ENCODE measurements at regions not wholly inside any gene's neighbourhood (a gene's known extent, or its start where the extent isn't known, plus 50 kb on each side); places are given as distances from the start of the nearest gene placed in this dataset.

DNA sequence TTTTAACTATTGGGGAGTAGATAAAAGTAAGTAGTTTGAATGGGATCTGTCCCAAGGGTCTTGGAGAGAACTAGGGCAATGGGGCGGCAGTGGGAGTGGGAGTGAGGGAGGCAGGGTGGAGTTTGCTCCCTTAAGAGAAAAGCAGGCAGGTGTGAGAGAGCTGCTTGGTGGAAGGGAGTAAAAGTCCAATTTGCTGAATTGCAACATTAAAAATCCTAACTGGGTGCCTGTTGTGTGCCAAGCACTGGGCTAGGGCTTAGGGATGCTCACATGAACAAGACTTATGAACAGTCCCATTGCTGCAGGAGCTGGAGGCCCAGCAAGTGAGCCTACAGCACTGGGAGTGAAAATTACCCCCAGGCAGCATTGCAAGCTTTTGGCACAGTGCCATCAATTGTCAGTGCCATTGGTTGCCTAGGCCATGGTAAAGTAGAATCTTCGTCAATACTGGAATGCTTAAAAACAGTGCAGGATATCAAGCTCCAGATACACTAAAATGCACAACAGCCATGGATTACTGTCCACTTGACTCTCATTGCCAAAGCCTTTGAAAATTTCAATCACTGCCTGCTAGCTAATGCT is 277.7 kb upstream of the JARID2 start:
- TF ChIP-seq CTCF (IDR thresholded peaks at IDR 0.05) = no peak
- TF ChIP-seq, protein P1, sequence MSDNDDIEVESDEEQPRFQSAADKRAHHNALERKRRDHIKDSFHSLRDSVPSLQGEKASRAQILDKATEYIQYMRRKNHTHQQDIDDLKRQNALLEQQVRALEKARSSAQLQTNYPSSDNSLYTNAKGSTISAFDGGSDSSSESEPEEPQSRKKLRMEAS (IDR thresholded peaks at IDR 0.05; ENCODE audit: low read depth) = no peak
- TF ChIP-seq YY1 (IDR thresholded peaks at IDR 0.05; ENCODE audit: low read depth) = no peak
- TF ChIP-seq EZH2phosphoT487 (IDR thresholded peaks at IDR 0.05; ENCODE audit: borderline replicate concordance, low read depth) = no peak
- TF ChIP-seq TAF1 (IDR thresholded peaks at IDR 0.05; ENCODE audit: borderline replicate concordance, low read depth, low read length) = no peak
- TF ChIP-seq RAD21 (IDR thresholded peaks at IDR 0.05; ENCODE audit: low read length) = no peak
- TF ChIP-seq MXI1 (IDR thresholded peaks at IDR 0.05; ENCODE audit: low read depth, low read length) = no peak
- TF ChIP-seq, protein P2, sequence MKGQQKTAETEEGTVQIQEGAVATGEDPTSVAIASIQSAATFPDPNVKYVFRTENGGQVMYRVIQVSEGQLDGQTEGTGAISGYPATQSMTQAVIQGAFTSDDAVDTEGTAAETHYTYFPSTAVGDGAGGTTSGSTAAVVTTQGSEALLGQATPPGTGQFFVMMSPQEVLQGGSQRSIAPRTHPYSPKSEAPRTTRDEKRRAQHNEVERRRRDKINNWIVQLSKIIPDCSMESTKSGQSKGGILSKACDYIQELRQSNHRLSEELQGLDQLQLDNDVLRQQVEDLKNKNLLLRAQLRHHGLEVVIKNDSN (IDR thresholded peaks at IDR 0.05; ENCODE audit: borderline replicate concordance, low read depth) = no peak
- TF ChIP-seq RCOR1 (IDR thresholded peaks at IDR 0.05; ENCODE audit: low read length) = no peak
- no peak for TF ChIP-seq TCF12 (IDR thresholded peaks at IDR 0.05)
- no peak for TF ChIP-seq POLR2AphosphoS5 (IDR thresholded peaks at IDR 0.05; ENCODE audit: low read depth, low read length)

Data from SK-N-SH (cell line).